H9 (cell line): ENCODE measurements at regions not wholly inside any gene's neighbourhood (a gene's known extent, or its start where the extent isn't known, plus 50 kb on each side); places are given as distances from the start of the nearest gene placed in this dataset.

Experiments used
- DNase-seq: peaks from one replicate; pipeline ENCODE4 v3.0.0-alpha.2; 2017
- H2AFZ ChIP-seq: one replicate; pipeline ENCODE4 v1.6.1; 2013; ENCODE audit warnings: mild to moderate bottlenecking, low read length, control low read depth, moderate library complexity
- H2AK5ac ChIP-seq: 2 replicates; pipeline ENCODE4 v1.6.1; 2013; ENCODE audit warnings: low read length, control low read depth, mixed read lengths; ENCODE audit not compliant: insufficient read length
- H2BK120ac ChIP-seq: one replicate; pipeline ENCODE4 v1.6.1; 2013; ENCODE audit warnings: low read depth, mild to moderate bottlenecking, low read length, control low read depth, inconsistent platforms; ENCODE audit not compliant: poor library complexity, severe bottlenecking
- H2BK12ac ChIP-seq: 2 replicates; pipeline ENCODE4 v1.6.1; 2013; ENCODE audit warnings: low read length, control low read depth, mixed read lengths, low read depth; ENCODE audit not compliant: insufficient read length
- H2BK15ac ChIP-seq: 2 replicates; pipeline ENCODE4 v1.6.1; 2013; ENCODE audit warnings: low read depth, low read length, control low read depth
- H2BK20ac ChIP-seq: one replicate; pipeline ENCODE4 v1.6.1; 2013; ENCODE audit warnings: low read depth, mild to moderate bottlenecking, low read length, control low read depth, inconsistent platforms; ENCODE audit not compliant: poor library complexity, severe bottlenecking
- H2BK5ac ChIP-seq: 2 replicates; pipeline ENCODE4 v1.6.1; 2013; ENCODE audit warnings: low read length, control low read depth, mixed read lengths; ENCODE audit not compliant: insufficient read length
- H3K14ac ChIP-seq: 2 replicates; pipeline ENCODE4 v1.6.1; 2013; ENCODE audit warnings: low read length, control low read depth; ENCODE audit not compliant: insufficient read depth
- H3K18ac ChIP-seq: 2 replicates; pipeline ENCODE4 v1.6.1; 2013; ENCODE audit warnings: low read depth, mild to moderate bottlenecking, mixed read lengths, low read length, control low read depth; ENCODE audit not compliant: insufficient read length
- H3K23ac ChIP-seq: 2 replicates; pipeline ENCODE4 v1.6.1; 2013; ENCODE audit warnings: low read length, control low read depth, mixed read lengths, low read depth; ENCODE audit not compliant: insufficient read length
- H3K23me2 ChIP-seq: 2 replicates; pipeline ENCODE4 v1.6.1; 2013; ENCODE audit warnings: low read depth, mild to moderate bottlenecking, mixed read lengths, low read length, control low read depth; ENCODE audit not compliant: insufficient read length, poor library complexity, severe bottlenecking
- H3K27ac ChIP-seq: 2 replicates; pipeline ENCODE4 v1.5.1; 2013; ENCODE audit warnings: low read length, control low read depth, mixed read lengths, low read depth; ENCODE audit not compliant: insufficient read length
- H3K27me3 ChIP-seq: 2 replicates; pipeline ENCODE4 v1.6.1; 2013; ENCODE audit warnings: low read length, control low read depth, inconsistent platforms; ENCODE audit not compliant: insufficient read depth
- H3K4ac ChIP-seq: 2 replicates; pipeline ENCODE4 v1.6.1; 2013; ENCODE audit warnings: low read depth, mild to moderate bottlenecking, control low read depth, inconsistent platforms, low read length, moderate library complexity
- H3K4me1 ChIP-seq: 2 replicates; pipeline ENCODE4 v1.6.1; 2013; ENCODE audit warnings: low read length, control low read depth, inconsistent platforms; ENCODE audit not compliant: insufficient read depth
- H3K4me2 ChIP-seq: 2 replicates; pipeline ENCODE4 v1.6.1; 2013; ENCODE audit warnings: low read length, control low read depth, mixed read lengths; ENCODE audit not compliant: insufficient read length, insufficient read depth
- H3K56ac ChIP-seq: 2 replicates; pipeline ENCODE4 v1.6.1; 2013; ENCODE audit warnings: low read depth, mild to moderate bottlenecking, mixed read lengths, low read length, control low read depth; ENCODE audit not compliant: insufficient read length
- H3K79me1 ChIP-seq: 2 replicates; pipeline ENCODE4 v1.6.1; 2013; ENCODE audit warnings: low read depth, mild to moderate bottlenecking, moderate library complexity, low read length, control low read depth, inconsistent platforms; ENCODE audit not compliant: insufficient read depth, poor library complexity, severe bottlenecking
- H3K79me2 ChIP-seq: 2 replicates; pipeline ENCODE4 v1.6.1; 2013; ENCODE audit warnings: low read length, control low read depth, inconsistent platforms; ENCODE audit not compliant: insufficient read depth
- H3K9ac ChIP-seq: 2 replicates; pipeline ENCODE4 v1.6.1; 2013; ENCODE audit warnings: low read length, control low read depth, mixed read lengths; ENCODE audit not compliant: insufficient read length; ENCODE audit errors: extremely low read depth
- H3K9me3 ChIP-seq: one replicate; pipeline ENCODE4 v1.6.1; 2013; ENCODE audit warnings: low read depth, low read length, inconsistent platforms; ENCODE audit not compliant: control insufficient read depth
- H3T11ph ChIP-seq: one replicate; pipeline ENCODE4 v1.6.1; 2013; ENCODE audit warnings: mild to moderate bottlenecking, low read length, control low read depth, inconsistent platforms
- H4K20me1 ChIP-seq: one replicate; pipeline ENCODE4 v1.6.1; 2013; ENCODE audit not compliant: control insufficient read depth, insufficient read length, insufficient read depth
- H4K5ac ChIP-seq: 2 replicates; pipeline ENCODE4 v1.6.1; 2013; ENCODE audit warnings: low read depth, mild to moderate bottlenecking, mixed read lengths, low read length, control low read depth; ENCODE audit not compliant: insufficient read length
- H4K8ac ChIP-seq: replicated peaks from 2 replicates; pipeline ENCODE4 v1.6.1; 2013; ENCODE audit warnings: low read length, control low read depth, mixed read lengths, low read depth; ENCODE audit not compliant: insufficient read length
- H4K91ac ChIP-seq: 2 replicates; pipeline ENCODE4 v1.6.1; 2013; ENCODE audit warnings: low read depth, mild to moderate bottlenecking, moderate library complexity, mixed read lengths, low read length, control low read depth; ENCODE audit not compliant: insufficient read length
- H3K27ac Mint-ChIP-seq, 3 experiments: 2 replicates in 2 of 3; 3 replicates in 1 of 3; pipeline ENCODE4 v1.8.0; 2020 to 2021; ENCODE audit warnings: mixed read lengths in 3 of 3, mild to moderate bottlenecking in 1 of 3, moderate library complexity in 1 of 3
- H3K27me3 Mint-ChIP-seq: 2 replicates; pipeline ENCODE4 v1.8.0; 2021; ENCODE audit warnings: low read depth, mild to moderate bottlenecking, moderate library complexity, mixed read lengths
- H3K36me3 Mint-ChIP-seq, 3 experiments: 2 replicates in 2 of 3; 3 replicates in 1 of 3; pipeline ENCODE4 v1.8.0; 2020 to 2021; ENCODE audit warnings: low read depth in 3 of 3, mixed read lengths in 3 of 3; ENCODE audit not compliant: insufficient read depth in 1 of 3
- H3K4me1 Mint-ChIP-seq, 2 experiments: 2 replicates each; pipeline ENCODE4 v1.8.0; 2020; ENCODE audit warnings: mixed read lengths in 2 of 2
- H3K4me3 Mint-ChIP-seq, 2 experiments: 2 replicates in 1 of 2; 3 replicates in 1 of 2; pipeline ENCODE4 v1.8.0; 2020 to 2021; ENCODE audit warnings: mild to moderate bottlenecking in 2 of 2, mixed read lengths in 2 of 2, moderate library complexity in 1 of 2
- H3K9me3 Mint-ChIP-seq, 2 experiments: 2 replicates in 1 of 2; 3 replicates in 1 of 2; pipeline ENCODE4 v1.8.0; 2020; ENCODE audit warnings: mild to moderate bottlenecking in 2 of 2, mixed read lengths in 2 of 2, moderate library complexity in 1 of 2
- WGBS: extraction: QIAGEN DNeasy Blood & Tissue Kit; methylation state at CpG from one replicate; pipeline ENCODE4 v1.1.7; 2013; ENCODE audit warnings: missing lambda C conversion rate, low lambda C conversion rate, mixed read lengths; ENCODE audit not compliant: insufficient read length; ENCODE audit errors: extremely low coverage; 5-methylcytosine and 5-hydroxymethylcytosine counted together
- TF ChIP-seq, protein P1 (sequence below): fragments of 200-600 bp; sonication (generic); conservative IDR thresholded peaks from 3 replicates; pipeline ENCODE4 v1.8.0; 2021; ENCODE audit warnings: antibody characterized with exemption, mild to moderate bottlenecking

DNA sequence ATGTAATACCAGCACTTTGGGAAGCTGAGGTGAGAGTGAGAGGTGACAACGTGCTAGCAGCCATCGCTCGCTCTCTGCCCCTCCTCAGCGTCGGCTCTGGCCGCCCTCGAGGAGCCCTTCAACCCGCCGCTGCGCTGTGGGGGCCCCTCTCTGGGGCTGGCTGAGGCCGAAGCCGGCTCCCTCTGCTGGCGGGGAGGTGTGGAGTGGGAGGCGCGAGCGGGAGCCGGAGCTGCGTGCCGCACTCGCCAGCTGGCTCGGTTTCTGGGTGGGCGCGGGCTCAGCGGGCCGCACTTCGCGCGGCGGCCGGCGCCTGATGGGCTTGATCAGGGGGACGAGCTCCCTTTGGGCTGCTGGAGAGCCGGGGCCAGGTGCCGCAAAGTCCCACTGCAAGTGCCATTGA is 98.9 kb upstream of the UBASH3B start:
- no peak overlapping the region for H4K5ac ChIP-seq
- Mint-ChIP-seq H3K4me3 (peak overlapping the region; percentile 48 to 70; a peak in 4 of 5 replicates), H3K27ac (no peak overlapping the region), H3K4me1 (peaks cover 0 to 5% of the 10 kb centered on the region in 2 experiments; a peak in 3 of 4 replicates), H3K27me3 (peaks cover 11% of the 10 kb centered on the region), H3K9me3 (peaks cover 2 to 8% of the 10 kb centered on the region in 2 experiments; a peak in 2 of 5 replicates), H3K36me3 (peaks cover 0 to 2% (median 0%) of the 10 kb centered on the region in 3 experiments; a peak in 1 of 7 replicates)
- WGBS, result no CpG with 5 or more reads among the region's 34 CpGs
- no peak overlapping the region for H2BK15ac ChIP-seq
- no peaks in the 10 kb centered on the region for H3K79me1 ChIP-seq
- no peaks in the 10 kb centered on the region for H3K9me3 ChIP-seq
- peak overlapping the region; percentile 32 for H3K4me2 ChIP-seq
- no peak overlapping the region for H2BK5ac ChIP-seq
- H3K79me2 ChIP-seq, result no peaks in the 10 kb centered on the region
- H3K27ac ChIP-seq, result no peak overlapping the region
- no peak overlapping the region for H2BK20ac ChIP-seq
- no peaks in the 10 kb centered on the region for H4K20me1 ChIP-seq
- no peak overlapping the region for H3K14ac ChIP-seq
- no peak overlapping the region for H3T11ph ChIP-seq
- DNase-seq, result peak; percentile 79
- H3K23me2 ChIP-seq, result peaks cover 4% of the 10 kb centered on the region
- H2BK12ac ChIP-seq, result no peak overlapping the region
- no peak overlapping the region for H3K56ac ChIP-seq
- H4K8ac ChIP-seq, result no peak overlapping the region
- no peak overlapping the region for H3K23ac ChIP-seq
- no peak overlapping the region for H4K91ac ChIP-seq
- H3K4me1 ChIP-seq, result no peaks in the 10 kb centered on the region
- no peak overlapping the region for H2AK5ac ChIP-seq
- peak overlapping the region; percentile 34 for H3K18ac ChIP-seq
- TF ChIP-seq, protein P1, sequence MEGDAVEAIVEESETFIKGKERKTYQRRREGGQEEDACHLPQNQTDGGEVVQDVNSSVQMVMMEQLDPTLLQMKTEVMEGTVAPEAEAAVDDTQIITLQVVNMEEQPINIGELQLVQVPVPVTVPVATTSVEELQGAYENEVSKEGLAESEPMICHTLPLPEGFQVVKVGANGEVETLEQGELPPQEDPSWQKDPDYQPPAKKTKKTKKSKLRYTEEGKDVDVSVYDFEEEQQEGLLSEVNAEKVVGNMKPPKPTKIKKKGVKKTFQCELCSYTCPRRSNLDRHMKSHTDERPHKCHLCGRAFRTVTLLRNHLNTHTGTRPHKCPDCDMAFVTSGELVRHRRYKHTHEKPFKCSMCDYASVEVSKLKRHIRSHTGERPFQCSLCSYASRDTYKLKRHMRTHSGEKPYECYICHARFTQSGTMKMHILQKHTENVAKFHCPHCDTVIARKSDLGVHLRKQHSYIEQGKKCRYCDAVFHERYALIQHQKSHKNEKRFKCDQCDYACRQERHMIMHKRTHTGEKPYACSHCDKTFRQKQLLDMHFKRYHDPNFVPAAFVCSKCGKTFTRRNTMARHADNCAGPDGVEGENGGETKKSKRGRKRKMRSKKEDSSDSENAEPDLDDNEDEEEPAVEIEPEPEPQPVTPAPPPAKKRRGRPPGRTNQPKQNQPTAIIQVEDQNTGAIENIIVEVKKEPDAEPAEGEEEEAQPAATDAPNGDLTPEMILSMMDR, result peak; percentile 65
- H3K27me3 ChIP-seq, result no peaks in the 10 kb centered on the region
- no peak overlapping the region for H2AFZ ChIP-seq
- no peak overlapping the region for H3K4ac ChIP-seq
- H2BK120ac ChIP-seq, result no peak overlapping the region
- peak overlapping the region; percentile 10 for H3K9ac ChIP-seq
